IPS-18a (cell line): ENCODE measurements at regions not wholly inside any gene's neighbourhood (a gene's known extent, or its start where the extent isn't known, plus 50 kb on each side); places are given as distances from the start of the nearest gene placed in this dataset.

Experiments used
- H3K27ac ChIP-seq: one replicate; pipeline ENCODE4 v1.5.1; 2013; ENCODE audit warnings: low read length
- H3K27me3 ChIP-seq: one replicate; pipeline ENCODE4 v1.6.1; 2013; ENCODE audit warnings: mild to moderate bottlenecking, low read length; ENCODE audit not compliant: control insufficient read depth, insufficient read depth
- H3K36me3 ChIP-seq: one replicate; pipeline ENCODE4 v1.6.1; 2013; ENCODE audit warnings: low read depth, low read length; ENCODE audit not compliant: control insufficient read depth
- H3K4me1 ChIP-seq: one replicate; pipeline ENCODE4 v1.6.1; 2013; ENCODE audit warnings: low read depth, low read length; ENCODE audit not compliant: control insufficient read depth
- H3K4me3 ChIP-seq: one replicate; pipeline ENCODE4 v1.5.1; 2013; ENCODE audit warnings: low read length
- H3K9ac ChIP-seq: one replicate; pipeline ENCODE4 v1.6.1; 2013; ENCODE audit warnings: mild to moderate bottlenecking, low read length, moderate library complexity
- H3K9me3 ChIP-seq: one replicate; pipeline ENCODE4 v1.6.1; 2013; ENCODE audit warnings: low read depth, low read length; ENCODE audit not compliant: control insufficient read depth

GRCh38 chr6:19979059-19979458 lies 141.9 kb downstream of the ID4 start:
- H3K9me3 ChIP-seq = no peaks in the 10 kb centered on the region
- H3K4me3 ChIP-seq = no peak overlapping the region
- no peak overlapping the region for H3K27ac ChIP-seq
- H3K9ac ChIP-seq = no peak overlapping the region
- H3K4me1 ChIP-seq = no peaks in the 10 kb centered on the region
- no peaks in the 10 kb centered on the region for H3K27me3 ChIP-seq
- no peaks in the 10 kb centered on the region for H3K36me3 ChIP-seq

- Histone ChIP-seq H3K27ac (no peak overlapping the region), H3K9me3 (no peaks in the 10 kb centered on the region), H3K4me3 (no peak overlapping the region), H3K27me3 (no peaks in the 10 kb centered on the region), H3K9ac (no peak overlapping the region), H3K4me1 (no peaks in the 10 kb centered on the region), H3K36me3 (no peaks in the 10 kb centered on the region)
Measured at GRCh38 chr6:19979986-19980385, 142.8 kb downstream of the ID4 start.

DNA sequence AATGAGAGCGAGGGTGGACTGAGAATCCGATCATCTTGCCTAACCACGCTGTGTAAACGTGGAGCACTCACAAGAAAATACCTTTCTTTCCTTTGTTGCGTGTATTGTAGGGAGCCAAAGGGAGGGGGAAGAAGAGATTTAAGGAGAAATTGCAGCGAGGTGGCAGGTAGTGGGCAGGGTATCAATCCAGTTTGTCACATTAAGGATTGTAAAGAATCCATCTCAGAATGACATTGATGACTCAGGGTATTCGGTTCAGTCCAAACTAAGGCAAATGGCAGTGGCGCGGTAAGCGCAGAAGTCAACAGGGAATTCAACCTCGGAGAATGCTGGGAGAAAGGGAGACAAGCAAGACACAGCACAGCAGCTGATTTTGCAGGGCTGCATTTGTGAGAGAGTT lies 146.2 kb downstream of the ID4 start:
- Histone ChIP-seq H3K9me3 (no peaks in the 10 kb centered on the region), H3K27me3 (no peaks in the 10 kb centered on the region)

GRCh38 chr6:19986691-19987438 lies 149.7 kb downstream of the ID4 start:
- Histone ChIP-seq H3K4me1 (no peaks in the 10 kb centered on the region), H3K27me3 (no peaks in the 10 kb centered on the region), H3K36me3 (no peaks in the 10 kb centered on the region), H3K9ac (no peak overlapping the region), H3K27ac (no peak overlapping the region), H3K4me3 (no peak overlapping the region), H3K9me3 (no peaks in the 10 kb centered on the region)

More for the DNA sequence above, 146.2 kb downstream of the ID4 start:
- no peak overlapping the region for H3K9ac ChIP-seq
- H3K4me3 ChIP-seq = no peak overlapping the region
- H3K27ac ChIP-seq = no peak overlapping the region
- H3K4me1 ChIP-seq = no peaks in the 10 kb centered on the region
- H3K36me3 ChIP-seq = no peaks in the 10 kb centered on the region

- H3K4me3 ChIP-seq = no peak overlapping the region
- H3K9me3 ChIP-seq = no peaks in the 10 kb centered on the region
- no peak overlapping the region for H3K9ac ChIP-seq
- H3K27me3 ChIP-seq = no peaks in the 10 kb centered on the region
- no peak overlapping the region for H3K27ac ChIP-seq
- no peaks in the 10 kb centered on the region for H3K36me3 ChIP-seq
- H3K4me1 ChIP-seq = no peaks in the 10 kb centered on the region
Measured at GRCh38 chr6:19988555-19988954, 151.4 kb downstream of the ID4 start.

DNA sequence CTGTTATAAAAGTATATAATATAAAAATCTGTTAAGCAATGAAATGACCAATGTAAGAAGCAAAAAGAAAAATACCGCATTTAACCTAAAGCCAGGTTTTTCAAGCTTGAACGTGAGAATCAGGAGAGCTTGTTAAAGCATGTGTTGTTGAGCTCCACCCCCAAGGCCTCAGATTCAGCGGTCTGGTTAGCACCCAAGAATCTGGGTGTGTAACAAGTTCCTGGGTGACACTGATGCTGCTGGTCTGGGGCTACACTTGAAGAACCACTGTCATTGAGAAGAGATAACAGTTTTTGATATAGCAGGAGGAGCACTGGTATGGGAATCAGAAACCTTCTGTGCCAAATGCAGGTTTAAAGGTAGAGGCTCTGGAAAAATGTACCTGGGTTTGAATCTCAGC lies 154.0 kb downstream of the ID4 start:
- no peaks in the 10 kb centered on the region for H3K36me3 ChIP-seq
- no peak overlapping the region for H3K27ac ChIP-seq
- H3K9me3 ChIP-seq = no peaks in the 10 kb centered on the region
- H3K9ac ChIP-seq = no peak overlapping the region
- no peaks in the 10 kb centered on the region for H3K27me3 ChIP-seq
- peaks cover 4% of the 10 kb centered on the region for H3K4me1 ChIP-seq
- no peak overlapping the region for H3K4me3 ChIP-seq

DNA sequence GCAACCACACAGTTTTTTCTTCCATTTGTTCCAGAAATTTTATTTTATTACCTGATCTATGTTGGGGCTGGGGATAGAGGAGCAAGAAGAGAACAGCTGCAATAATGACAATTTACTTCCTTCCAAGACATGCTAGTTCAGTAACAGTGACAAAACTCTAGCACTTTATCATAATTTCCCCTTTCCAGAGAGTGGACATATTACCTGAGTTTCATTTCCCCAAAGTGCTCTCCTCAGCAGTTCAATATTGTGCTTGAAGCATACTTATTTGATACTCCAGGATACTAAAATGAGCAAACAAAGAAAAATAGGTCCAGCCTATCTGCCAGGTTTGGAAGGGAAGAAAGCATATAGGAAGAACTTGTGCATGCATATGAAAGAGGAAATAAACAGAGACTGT lies 157.7 kb downstream of the ID4 start:
- H3K4me1 ChIP-seq = peaks cover 4% of the 10 kb centered on the region
- H3K9ac ChIP-seq = no peak overlapping the region
- H3K9me3 ChIP-seq = no peaks in the 10 kb centered on the region
- no peak overlapping the region for H3K4me3 ChIP-seq
- no peak overlapping the region for H3K27ac ChIP-seq
- no peaks in the 10 kb centered on the region for H3K36me3 ChIP-seq
- no peaks in the 10 kb centered on the region for H3K27me3 ChIP-seq

- no peaks in the 10 kb centered on the region for H3K36me3 ChIP-seq
- no peak overlapping the region for H3K27ac ChIP-seq
- no peak overlapping the region for H3K9ac ChIP-seq
- no peaks in the 10 kb centered on the region for H3K9me3 ChIP-seq
- H3K4me3 ChIP-seq = no peak overlapping the region
- H3K4me1 ChIP-seq = peaks cover 4% of the 10 kb centered on the region
- H3K27me3 ChIP-seq = no peaks in the 10 kb centered on the region
Measured at GRCh38 chr6:19995575-19996257, 158.5 kb downstream of the ID4 start.

GRCh38 chr6:19997104-19997503 lies 159.9 kb downstream of the ID4 start:
- Histone ChIP-seq H3K27ac (no peak overlapping the region), H3K9ac (no peak overlapping the region), H3K9me3 (no peaks in the 10 kb centered on the region), H3K27me3 (no peaks in the 10 kb centered on the region), H3K36me3 (no peaks in the 10 kb centered on the region), H3K4me3 (no peak overlapping the region), H3K4me1 (peaks cover 4% of the 10 kb centered on the region)

DNA sequence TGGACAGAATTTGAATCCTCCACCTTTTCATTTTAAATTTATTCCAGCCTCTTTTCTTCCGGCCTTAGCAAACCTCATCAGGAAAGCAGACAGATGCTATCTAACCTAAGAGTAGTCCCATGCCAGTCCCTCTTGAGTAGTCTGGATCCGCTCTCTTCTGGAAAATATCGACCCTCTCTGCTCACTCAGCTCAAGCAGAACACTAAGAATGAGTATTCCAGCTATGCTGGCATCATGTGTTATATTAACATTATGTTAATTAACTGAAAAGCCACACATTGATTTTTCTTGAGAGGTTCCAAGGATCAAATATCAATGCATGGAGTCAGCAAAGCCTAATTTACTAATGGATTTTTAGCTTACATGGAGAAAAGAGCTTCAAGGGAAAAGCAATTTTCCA lies 161.4 kb downstream of the ID4 start:
- Histone ChIP-seq H3K4me3 (no peak overlapping the region), H3K27ac (no peak overlapping the region), H3K9ac (no peak overlapping the region), H3K27me3 (no peaks in the 10 kb centered on the region), H3K36me3 (no peaks in the 10 kb centered on the region), H3K4me1 (peaks cover 4% of the 10 kb centered on the region), H3K9me3 (no peaks in the 10 kb centered on the region)

DNA sequence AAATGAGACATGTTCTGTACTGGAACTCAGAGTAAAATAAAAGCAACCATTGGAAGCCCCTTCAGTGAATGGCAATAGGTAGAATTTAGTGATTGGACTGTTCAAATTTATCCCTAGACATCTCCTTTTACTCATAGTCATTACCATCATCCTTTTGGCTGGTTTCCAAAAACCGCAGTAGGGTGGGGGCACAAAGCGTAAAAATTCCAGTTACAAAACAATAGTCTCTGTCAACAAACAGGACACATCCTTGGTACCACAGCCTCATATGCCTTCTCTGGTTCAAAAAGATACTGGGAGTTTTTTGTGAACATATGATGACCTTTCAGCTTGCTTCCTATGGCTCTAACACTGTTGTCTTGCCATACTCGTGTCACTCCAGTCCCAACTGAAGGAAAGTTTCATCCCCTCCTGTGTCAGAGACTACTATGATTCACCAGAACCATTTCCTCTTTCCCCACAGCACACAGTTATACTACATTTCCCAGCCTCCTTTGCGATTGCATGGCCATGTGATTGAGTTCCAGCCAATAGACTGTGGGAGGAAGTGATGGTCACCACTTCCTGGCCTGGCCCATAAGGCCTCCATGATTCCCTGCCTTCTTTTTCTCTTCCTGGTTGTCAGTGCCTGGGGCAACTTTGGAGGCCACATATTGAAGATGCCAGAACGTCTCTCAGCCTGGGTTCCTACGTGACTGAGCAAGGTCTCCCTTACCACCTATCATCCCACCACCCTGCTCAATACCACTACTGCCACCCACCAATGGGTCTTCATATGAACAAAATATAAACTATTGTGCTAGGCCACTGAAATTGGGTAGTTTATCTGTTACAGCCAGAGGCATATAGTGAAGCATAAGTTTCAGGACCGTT lies 162.4 kb downstream of the ID4 start:
- no peaks in the 10 kb centered on the region for H3K36me3 ChIP-seq
- no peak overlapping the region for H3K9ac ChIP-seq
- H3K9me3 ChIP-seq = no peaks in the 10 kb centered on the region
- H3K27me3 ChIP-seq = no peaks in the 10 kb centered on the region
- H3K4me3 ChIP-seq = no peak overlapping the region
- H3K27ac ChIP-seq = no peak overlapping the region
- peaks cover 4% of the 10 kb centered on the region for H3K4me1 ChIP-seq
